ENCODE measurements at regions not wholly inside any gene's neighbourhood (a gene's known extent, or its start where the extent isn't known, plus 50 kb on each side); places are given as distances from the start of the nearest gene placed in this dataset.

GRCh38 chr12:114735011-114735410, 51.0 kb upstream of the TBX3 start:
- no peak for TF ChIP-seq BRCA1 (IDR thresholded peaks at IDR 0.05; ENCODE audit: low read depth, low read length)
- no peak for TF ChIP-seq POLR2A (IDR thresholded peaks at IDR 0.05; ENCODE audit: control extremely low read depth in 1 of 2, low read depth in 2 of 2, low read length in 2 of 2)
- TF ChIP-seq POLR2AphosphoS5 (IDR thresholded peaks at IDR 0.05; ENCODE audit: low read depth, low read length): no peak
- TF ChIP-seq CTCF (IDR thresholded peaks at IDR 0.05; ENCODE audit: control extremely low read depth in 1 of 3, insufficient read depth in 1 of 3, low read depth in 1 of 3, low read length in 3 of 3): no peak
- no peak for TF ChIP-seq RAD21 (IDR thresholded peaks at IDR 0.05 in 1 of 2, conservative IDR thresholded peaks at IDR 0.05 in 1 of 2; ENCODE audit: low read depth in 2 of 2, low read length in 2 of 2)
- no peak; the same call in 1 of the 2 replicates for TF ChIP-seq USF2 (IDR thresholded peaks at IDR 0.05; ENCODE audit: low read length)
- TF ChIP-seq RBBP5 (IDR thresholded peaks at IDR 0.05; ENCODE audit: borderline replicate concordance, low read depth, low read length): no peak
- no peak for TF ChIP-seq FOSL1 (IDR thresholded peaks at IDR 0.05; ENCODE audit: insufficient read depth, low read depth, low read length)
- no peak for TF ChIP-seq CREB1 (IDR thresholded peaks at IDR 0.05)
- no peak for TF ChIP-seq EZH2 (IDR thresholded peaks at IDR 0.05; ENCODE audit: low read depth, low read length, severe bottlenecking)
- TF ChIP-seq SRF (IDR thresholded peaks at IDR 0.05; ENCODE audit: low read depth, low read length): no peak
- no peak for TF ChIP-seq JUN (IDR thresholded peaks at IDR 0.05; ENCODE audit: low read depth, low read length)
- TF ChIP-seq CBX8 (IDR thresholded peaks at IDR 0.05; ENCODE audit: borderline replicate concordance, low read depth, low read length): no peak
- TF ChIP-seq ATF3 (IDR thresholded peaks at IDR 0.05; ENCODE audit: insufficient read depth, low read depth, low read length): no peak

Measured in H1 (cell line).